ENCODE measurements at regions not wholly inside any gene's neighbourhood (a gene's known extent, or its start where the extent isn't known, plus 50 kb on each side); places are given as distances from the start of the nearest gene placed in this dataset.

DNA sequence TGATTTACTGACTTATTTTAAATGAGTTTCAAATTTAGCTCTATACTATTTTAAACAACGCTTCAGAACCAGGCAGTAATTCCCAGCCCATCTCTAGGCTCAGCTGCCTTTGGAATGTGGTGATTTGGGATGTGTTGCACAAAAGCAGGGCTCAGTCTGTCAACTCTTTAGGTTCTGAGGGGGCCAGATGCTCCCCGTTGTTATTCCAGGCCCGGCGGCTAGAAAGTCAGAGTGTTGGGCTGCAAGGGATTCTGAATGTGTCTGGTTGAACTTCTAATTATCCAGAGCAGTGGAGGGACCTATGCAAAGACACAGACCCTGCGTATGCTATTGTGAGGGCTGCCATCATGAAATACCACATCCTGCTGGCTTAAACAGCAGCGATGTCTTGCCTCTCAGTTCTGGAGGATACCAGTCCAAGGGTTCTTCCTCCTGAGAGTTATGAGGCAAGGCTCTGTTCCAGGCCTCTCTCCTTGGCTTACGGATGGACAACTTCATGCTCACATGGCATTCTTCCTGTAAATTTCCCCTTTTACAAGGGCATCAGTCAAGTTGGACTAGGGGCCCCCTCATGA, 123.2 kb upstream of the TRIM2 start:
- TF ChIP-seq, protein P1, sequence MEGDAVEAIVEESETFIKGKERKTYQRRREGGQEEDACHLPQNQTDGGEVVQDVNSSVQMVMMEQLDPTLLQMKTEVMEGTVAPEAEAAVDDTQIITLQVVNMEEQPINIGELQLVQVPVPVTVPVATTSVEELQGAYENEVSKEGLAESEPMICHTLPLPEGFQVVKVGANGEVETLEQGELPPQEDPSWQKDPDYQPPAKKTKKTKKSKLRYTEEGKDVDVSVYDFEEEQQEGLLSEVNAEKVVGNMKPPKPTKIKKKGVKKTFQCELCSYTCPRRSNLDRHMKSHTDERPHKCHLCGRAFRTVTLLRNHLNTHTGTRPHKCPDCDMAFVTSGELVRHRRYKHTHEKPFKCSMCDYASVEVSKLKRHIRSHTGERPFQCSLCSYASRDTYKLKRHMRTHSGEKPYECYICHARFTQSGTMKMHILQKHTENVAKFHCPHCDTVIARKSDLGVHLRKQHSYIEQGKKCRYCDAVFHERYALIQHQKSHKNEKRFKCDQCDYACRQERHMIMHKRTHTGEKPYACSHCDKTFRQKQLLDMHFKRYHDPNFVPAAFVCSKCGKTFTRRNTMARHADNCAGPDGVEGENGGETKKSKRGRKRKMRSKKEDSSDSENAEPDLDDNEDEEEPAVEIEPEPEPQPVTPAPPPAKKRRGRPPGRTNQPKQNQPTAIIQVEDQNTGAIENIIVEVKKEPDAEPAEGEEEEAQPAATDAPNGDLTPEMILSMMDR (IDR thresholded peaks at IDR 0.05): no peak
- TF ChIP-seq POLR2A (IDR thresholded peaks at IDR 0.05): no peak

All from adrenal gland (tissue), 5 donors.